HG02938 (cell line): ENCODE measurements at regions not wholly inside any gene's neighbourhood (a gene's known extent, or its start where the extent isn't known, plus 50 kb on each side); places are given as distances from the start of the nearest gene placed in this dataset.
"Not testable (repeated sequence)": the region's sequence is repeated elsewhere in the genome, so short reads cannot be mapped to it uniquely, and the experiment has no call there.

Experiments
- ATAC-seq: cut with Tn5 transposase; IDR thresholded peaks from one replicate; pipeline ENCODE4 v1.9.1; 2021; ENCODE audit warnings: mild to moderate bottlenecking, moderate library complexity; ENCODE audit not compliant: unreplicated experiment

GRCh38 chr21:22691658-22692057 is 1693.4 kb downstream of the NCAM2 start:
- ATAC-seq: no peak

DNA sequence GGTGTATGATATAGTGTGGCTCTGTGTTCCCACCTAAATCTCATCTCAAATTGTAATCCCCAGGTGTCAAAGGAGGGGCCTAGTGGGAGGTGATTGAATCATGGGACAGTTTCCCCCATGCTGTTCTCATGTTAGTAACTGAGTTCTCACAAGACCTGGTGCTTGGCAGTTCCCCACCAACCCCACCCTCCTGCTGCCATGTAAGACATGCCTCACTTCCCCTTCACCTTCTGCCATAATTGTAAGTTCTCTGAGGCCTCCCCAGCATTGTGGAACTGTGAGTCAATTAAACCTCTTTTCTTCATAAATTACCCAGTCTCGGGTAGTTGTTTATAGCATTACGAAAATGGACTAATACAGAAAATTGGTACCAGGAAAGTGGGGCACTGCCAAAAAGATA is 1705.3 kb downstream of the NCAM2 start:
- ATAC-seq: no peak

DNA sequence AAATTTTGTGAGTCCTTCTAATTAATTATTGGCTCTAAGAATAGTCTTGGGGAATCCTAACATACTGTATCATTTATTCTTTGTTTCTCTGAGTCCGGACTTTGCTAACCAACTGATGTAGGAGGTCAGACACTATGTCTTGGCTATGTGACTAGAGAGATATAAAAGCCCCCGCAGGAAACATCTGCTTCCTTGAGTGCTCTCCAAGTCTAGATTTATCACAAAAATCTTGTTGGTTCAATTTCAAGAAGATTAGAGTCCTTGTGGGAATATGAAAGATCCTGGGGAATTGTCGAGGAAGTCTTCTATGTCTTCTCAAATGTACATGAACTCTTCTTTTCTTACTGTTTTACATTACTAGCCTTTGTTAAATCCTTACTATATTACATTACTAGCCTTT is 1712.5 kb downstream of the NCAM2 start:
- ATAC-seq: no peak

GRCh38 chr21:22711636-22712035 is 1713.4 kb downstream of the NCAM2 start:
- ATAC-seq: no peak

DNA sequence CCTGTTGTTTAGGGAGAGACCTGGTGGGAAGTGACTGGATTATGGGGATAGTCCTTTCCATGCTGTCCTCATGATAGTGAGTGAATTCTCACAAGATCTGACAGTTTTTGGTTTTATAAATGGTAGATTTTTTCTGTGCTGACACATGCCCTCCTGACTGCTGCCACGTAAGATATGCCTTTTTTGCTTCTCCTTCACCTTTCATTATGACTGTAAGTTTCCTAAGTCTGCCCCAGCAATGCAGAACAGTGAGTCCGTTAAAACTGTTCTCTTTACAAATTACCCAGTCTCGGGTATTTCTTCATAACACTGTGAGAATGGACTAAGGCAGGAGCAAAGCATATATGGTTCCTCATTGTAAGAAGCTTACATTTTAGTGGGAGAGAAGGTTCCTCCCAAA is 1727.2 kb downstream of the NCAM2 start:
- no peak for ATAC-seq

- ATAC-seq: no peak
These were observed 1729.9 kb downstream of the NCAM2 start for GRCh38 chr21:22728091-22728490.

DNA sequence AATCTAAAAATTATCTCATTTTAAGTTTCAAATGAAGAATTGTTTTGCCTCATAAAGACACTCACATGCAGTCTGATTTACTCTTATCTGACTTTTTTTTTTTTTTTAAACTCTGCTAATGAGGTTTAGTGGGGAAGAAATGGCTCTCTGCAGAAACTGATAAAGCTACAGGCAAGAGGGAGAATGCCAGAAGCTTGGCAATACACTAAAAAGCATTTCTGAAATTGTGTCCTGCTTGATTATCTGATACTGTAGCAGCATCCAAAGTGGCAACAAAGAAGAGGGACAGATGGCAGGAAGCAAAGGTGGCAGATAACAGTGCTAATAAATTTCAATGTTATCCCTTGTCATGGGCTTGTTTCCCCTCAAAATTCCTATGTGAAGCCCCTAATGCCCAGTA is 1744.9 kb downstream of the NCAM2 start:
- no peak for ATAC-seq

- ATAC-seq: no peak
These were observed 1756.5 kb downstream of the NCAM2 start for GRCh38 chr21:22754746-22755145.

- ATAC-seq: no peak
These were observed 1760.3 kb downstream of the NCAM2 start for GRCh38 chr21:22758478-22758877.

- no peak for ATAC-seq
These were observed 1764.3 kb downstream of the NCAM2 start for GRCh38 chr21:22762463-22762862.

GRCh38 chr21:22763442-22763841 is 1765.2 kb downstream of the NCAM2 start:
- no peak for ATAC-seq

- no peak for ATAC-seq
These were observed 1766.0 kb downstream of the NCAM2 start for GRCh38 chr21:22764222-22764621.

DNA sequence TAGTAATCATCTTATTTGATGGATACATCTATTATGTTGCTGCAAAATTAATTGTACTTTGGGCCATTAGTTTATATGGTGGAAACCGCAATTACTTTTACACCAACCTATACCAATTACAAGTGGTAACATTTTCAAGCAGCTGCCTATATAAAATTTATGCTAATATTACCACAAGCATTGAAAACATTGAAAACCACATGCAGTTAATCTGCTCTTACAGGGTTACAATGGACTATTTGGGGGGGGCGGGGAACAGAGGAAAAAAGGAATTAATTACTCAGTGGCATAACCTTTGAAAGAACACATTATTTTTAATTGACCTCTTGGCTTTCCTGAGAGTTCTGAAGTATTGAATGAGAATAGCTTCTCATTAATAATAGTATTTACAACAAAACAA is 1793.2 kb downstream of the NCAM2 start:
- ATAC-seq: no peak

DNA sequence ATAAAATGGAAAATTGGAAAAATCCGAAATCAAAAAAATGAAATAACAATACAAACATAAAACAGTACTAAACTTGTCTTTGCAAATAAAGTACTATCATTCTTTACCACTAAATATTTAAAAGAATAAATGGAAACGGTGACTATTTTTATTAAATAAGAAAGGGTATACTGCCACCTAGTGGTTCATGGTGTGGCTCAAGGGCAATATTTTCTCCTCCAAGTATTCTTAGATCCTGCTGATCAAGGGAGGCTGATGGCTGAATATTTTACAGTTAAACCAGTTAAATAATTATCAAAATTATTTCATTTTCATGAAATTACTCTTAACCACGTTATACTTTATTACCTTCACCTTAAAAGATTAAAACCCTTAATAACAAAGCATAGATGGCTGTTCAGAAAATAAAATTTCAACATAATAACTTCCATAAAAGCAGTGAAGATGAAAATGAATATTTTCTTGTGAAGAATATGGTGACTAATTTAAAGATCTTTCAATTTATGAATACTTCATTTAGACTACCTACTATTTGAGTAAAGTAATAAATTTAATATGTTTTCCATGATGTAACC is 1793.9 kb downstream of the NCAM2 start:
- ATAC-seq: no peak

DNA sequence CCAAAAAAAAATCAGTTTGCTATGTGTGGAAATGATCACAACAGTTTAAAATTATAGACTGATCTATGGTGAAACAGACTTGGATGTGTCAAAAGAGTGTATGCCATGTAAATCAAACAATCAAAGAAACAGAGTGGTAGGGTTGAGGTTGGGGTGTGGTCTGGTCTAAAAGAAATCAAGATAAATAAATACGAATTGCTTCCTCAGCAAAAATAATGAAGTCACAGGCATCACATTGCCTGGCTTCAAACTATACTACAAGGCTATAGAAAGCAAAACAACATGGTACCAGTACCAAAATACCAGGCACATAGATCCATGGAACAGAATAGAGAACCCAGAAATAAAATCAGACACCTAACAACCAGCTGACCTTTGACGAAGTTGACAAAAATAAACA is 1796.9 kb downstream of the NCAM2 start:
- no peak for ATAC-seq

DNA sequence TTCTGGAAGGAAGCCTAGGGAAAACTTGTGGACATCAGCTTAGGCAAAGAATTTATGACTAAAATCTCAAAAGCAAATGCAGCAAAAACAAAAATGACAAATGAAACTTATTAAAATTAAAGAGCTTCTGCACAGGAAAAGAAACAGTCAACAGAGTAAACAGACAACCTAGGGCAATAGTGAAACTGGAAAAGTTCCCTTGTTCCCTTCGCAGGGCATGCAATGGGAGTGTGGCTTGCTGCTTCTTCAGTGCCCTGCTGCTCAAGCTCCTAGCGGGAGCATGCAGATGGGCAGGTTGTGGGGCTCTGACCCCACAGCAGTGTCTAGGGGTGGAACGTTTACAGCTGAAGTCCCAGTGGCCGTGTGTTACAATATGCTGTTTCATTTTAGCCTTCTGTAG is 1797.4 kb downstream of the NCAM2 start:
- no peak for ATAC-seq

DNA sequence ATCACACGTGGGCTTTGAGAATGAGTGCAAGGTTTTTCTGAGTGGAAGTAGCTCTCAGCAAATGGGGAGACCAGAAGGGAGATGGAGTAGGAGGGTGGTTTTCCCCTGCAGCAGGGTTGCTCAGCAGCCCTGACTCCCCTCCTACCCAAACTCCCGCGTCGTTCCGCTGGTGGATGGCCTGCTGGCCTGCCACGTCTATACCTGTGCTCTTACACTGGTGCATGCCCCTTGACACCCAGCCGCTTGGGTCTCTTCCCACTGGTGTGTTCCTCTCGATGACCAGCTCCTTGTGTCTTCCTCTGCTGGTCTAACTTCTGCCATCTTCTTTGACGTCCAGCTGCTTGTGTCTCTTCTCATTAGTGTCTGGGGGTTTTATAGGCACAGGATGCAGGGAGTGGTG is 1797.9 kb downstream of the NCAM2 start:
- ATAC-seq: no peak

DNA sequence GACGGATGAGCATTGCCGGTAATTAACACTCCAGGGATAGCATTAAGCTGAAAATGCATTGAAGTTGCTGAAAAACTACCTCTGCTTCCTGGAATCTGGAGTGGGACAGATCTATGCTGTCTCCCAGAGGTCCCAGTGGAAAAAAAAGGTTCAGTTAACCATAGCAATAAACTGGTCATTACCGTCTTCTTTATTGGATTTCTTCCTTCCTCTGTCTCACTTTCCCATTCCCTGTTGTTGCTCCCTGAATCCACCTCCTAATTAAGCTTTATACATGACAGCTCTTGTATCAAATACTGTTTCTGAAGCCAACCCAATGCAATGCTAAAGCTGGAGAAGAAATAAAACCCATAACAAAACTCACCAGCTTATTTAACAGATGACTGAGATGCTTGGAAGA is 1805.9 kb downstream of the NCAM2 start:
- ATAC-seq: no peak

DNA sequence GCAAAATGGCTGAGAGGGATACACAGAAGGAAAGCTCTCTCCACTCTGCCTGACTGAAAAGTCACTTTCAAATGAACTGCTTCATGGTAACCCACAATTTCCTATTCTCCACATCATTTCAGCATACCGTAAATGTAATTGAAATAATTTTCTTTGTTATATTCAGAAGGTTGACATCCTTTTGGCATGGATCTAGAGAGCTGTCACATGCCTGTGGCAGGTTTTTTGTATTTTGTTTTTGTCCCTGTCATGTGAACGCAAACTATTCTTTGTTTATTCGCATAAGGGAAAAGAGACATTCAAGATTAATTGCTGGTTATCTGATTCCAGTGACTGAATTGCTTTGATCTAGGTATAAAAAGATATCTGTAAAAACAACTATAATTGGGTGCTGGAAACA is 1808.1 kb downstream of the NCAM2 start:
- no peak for ATAC-seq

GRCh38 chr21:22813201-22813600 is 1815.0 kb downstream of the NCAM2 start:
- ATAC-seq: no peak

DNA sequence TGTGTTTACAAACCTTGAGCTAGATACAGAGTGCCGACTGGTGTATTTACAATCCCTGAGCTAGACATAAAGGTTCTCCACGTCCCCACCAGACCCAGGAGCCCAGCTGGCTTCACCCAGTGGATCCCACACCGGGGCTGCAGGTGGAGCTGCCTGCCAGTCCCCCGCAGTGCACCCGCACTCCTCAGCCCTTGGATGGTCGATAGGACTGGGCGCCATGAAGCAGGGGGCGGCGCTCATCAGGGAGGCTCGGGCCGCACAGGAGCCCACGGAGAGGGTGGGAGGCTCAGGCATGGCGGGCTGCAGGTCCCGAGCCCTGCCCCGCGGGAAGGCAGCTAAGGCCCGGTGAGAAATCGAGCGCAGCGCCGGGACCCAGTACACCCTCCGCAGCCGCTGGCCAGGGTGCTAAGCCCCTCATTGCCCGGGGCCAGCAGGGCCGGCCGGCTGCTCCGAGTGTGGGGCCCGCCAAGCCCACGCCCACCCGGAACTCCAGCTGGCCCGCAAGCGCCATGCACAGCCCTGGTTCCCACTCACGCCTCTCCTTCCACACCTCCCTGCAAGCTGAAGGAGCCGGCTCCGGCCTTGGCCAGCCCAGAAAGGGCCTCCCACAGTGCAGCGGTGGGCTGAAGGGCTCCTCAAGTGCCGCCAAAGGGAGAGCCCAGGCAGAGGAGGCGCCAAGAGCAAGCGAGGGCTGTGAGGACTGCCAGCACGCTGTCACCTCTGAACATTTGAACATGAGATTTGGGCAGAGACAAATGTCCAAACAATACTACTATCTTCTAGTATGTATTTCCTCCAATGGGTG is 1820.7 kb downstream of the NCAM2 start:
- not testable (repeated sequence) for ATAC-seq

- no peak for ATAC-seq
These were observed 1829.2 kb downstream of the NCAM2 start for GRCh38 chr21:22827422-22827821.

- ATAC-seq: no peak
These were observed 1844.7 kb downstream of the NCAM2 start for GRCh38 chr21:22842875-22843274.
